ENCODE measurements at regions not wholly inside any gene's neighbourhood (a gene's known extent, or its start where the extent isn't known, plus 50 kb on each side); places are given as distances from the start of the nearest gene placed in this dataset.

- no peak for DNase-seq
These were observed 564.5 kb downstream of the ZNF674 start for GRCh38 chrX:45980726-45981125.

DNA sequence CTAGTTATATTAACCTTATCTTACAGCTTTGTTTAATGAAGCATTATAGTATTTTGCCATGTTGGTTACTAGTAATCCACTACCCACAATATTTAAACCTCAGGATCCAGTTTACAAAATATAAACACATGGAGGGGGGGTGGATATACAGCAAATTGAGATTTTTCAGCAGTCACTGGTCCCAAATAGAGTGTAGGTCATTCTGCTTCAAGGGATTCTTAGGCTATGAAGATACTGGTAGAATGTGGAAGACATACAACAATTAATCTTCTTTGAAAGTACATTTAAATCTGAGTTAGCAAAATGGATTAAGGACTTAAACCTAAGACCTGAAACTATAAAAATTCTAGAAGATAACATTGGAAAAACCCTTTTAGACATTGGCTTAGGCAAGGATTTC lies 569.6 kb downstream of the ZNF674 start:
- no peak for DNase-seq

GRCh38 chrX:45972636-45973035 lies 572.6 kb downstream of the ZNF674 start:
- no peak for DNase-seq

- no peak for DNase-seq
These were observed 585.7 kb downstream of the ZNF674 start for GRCh38 chrX:45959567-45959966.

DNA sequence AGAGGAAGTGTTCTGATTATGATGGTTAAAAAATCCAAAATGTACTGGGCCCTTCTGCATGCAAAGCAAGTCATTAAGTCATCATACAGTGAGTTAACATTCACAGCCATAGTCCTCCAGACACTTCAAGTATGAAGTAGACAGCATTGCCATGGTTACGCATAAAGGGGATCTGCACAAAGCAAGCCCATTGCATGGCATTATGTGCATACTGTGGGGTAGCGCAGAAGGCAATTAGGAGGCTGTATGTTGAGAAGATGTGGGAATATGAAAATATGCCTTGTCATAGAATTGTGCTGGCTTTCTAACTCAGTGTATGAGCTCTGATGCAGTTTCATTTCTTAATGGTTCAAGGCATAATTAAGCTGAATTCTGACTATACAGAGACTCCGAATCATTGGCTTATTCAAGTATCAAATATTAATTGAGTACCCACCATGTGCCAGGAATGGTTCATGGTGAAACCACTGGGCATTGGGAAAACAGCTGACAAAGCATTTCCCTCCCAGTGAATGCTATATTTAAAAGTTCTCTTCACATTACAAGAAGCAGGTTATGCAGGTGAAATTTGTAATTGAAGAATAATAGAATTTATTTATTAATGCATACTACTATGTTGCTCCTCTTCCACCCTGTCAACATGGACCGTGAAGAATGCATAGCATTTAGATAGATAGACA lies 588.9 kb downstream of the ZNF674 start:
- DNase-seq, result no peak

DNA sequence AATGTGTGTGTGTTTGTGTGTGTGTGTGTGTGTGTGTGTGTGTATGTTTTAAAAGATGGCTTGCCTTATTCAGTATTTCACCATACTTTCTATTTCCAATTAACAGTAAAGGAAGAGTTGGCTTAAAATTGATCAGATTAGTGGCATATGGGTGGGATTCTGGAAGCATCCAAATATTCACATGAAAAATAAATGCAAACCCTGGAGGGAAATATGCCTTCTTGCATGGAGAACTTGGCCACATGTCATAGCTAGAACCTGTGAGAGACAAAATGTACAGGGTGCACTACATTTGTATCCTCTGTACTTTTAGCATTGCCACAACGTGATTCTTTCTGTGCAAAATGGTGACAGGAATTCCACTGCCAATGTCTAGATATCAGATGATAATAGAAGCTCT lies 589.6 kb downstream of the ZNF674 start:
- DNase-seq, result no peak

DNA sequence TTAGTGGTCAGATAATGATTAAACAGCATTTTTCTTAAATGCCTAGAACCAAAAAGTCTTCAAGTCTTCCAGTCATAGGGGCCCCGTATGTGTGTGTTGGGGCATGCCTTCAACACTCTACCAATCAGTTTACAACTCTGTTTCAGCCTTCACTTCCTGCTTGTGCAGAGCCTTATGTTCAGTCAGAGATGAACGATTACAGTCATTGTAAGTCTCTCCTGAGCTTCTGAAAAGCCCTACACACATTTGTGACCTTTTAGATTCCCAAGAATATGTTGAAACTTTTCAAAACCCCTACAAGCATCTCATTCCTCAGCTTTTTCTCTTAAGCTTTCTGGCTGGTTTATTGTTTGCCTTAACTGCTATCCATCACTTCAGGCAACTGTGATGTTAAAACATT lies 591.2 kb downstream of the ZNF674 start:
- no peak for DNase-seq

GRCh38 chrX:45952030-45952429 lies 593.2 kb downstream of the ZNF674 start:
- no peak for DNase-seq

DNA sequence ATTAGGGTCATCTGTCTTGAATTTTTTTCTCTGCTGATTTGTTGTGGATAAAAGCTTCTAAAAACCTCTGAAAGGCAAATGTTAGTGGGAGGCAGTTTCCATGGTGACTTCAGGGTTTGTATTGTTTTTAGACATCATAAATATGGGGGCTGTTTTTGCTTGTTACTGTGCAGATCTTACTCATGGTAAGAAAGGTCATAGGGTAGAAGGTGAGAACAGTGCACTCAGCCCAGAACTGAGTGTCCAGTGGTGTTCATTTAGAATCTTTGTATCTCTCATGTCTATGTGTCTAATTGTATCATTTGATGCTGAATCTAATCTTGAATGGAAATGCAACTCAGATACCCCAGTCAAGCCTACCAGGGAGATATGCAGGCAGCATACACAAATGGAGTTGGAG lies 609.8 kb downstream of the ZNF674 start:
- no peak for DNase-seq

GRCh38 chrX:45912316-45912715 lies 632.9 kb downstream of the ZNF674 start:
- no peak for DNase-seq

- DNase-seq, result no peak
These were observed 637.4 kb downstream of the ZNF674 start for GRCh38 chrX:45907786-45908185.

DNA sequence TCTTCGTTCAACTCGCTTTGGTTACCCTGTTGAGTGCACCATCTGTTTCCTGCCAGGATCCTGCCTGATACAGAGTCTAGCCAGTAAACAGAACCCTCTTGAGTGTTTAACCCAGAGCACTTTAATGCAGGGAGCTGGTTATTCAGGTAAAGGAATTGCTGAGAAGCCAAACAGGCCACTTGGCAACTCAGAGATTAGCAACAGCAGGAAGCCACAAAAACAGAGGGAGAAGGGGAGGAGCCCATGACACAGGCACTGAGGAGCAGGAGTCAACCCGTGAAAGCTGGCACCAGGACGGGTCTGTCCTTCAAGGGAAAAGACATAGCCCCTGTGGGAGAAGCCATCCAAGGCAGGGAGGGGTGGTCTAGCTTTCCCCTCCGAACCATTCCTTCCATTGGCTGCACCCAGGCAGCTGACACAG lies 641.4 kb downstream of the ZNF674 start:
- peak; percentile 11 for DNase-seq

- DNase-seq, result no peak
These were observed 644.2 kb downstream of the ZNF674 start for GRCh38 chrX:45900766-45901615.

DNA sequence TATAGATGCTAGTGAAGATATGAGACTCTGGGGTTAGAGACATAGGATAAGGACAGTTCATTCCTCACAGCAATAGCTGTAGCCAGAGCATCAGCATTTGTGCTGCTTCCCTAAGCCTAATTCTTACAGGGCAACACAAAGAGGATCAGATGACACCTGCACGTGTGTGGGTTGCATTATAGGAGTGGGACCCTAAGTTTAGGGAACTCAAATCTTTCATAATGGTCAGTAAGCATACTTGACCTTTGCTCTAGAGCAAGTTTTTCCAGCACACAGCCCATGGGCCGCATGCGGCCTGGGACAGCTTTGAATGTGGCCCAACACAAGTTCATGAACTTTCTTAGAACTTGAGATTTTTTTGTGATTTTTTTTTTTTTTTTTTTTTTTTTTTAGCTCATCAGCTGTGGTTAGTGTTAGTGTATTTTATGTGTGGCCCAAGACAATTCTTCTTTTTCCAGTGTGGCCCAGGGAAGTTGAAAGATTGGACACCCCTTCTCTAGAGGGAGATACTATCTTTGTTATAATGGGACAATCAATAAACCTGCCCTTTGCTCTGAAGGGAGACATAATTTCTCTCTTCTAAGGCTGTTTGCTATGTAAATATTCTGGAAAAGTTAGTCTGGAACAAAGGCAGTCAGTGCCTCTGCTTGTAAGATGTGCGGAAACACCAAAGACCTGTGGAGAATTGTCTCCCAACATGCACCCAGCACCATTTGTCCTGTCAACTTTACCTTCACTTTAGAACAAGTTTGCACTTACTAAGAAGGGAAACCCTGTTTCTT lies 650.2 kb downstream of the ZNF674 start:
- no peak for DNase-seq

DNA sequence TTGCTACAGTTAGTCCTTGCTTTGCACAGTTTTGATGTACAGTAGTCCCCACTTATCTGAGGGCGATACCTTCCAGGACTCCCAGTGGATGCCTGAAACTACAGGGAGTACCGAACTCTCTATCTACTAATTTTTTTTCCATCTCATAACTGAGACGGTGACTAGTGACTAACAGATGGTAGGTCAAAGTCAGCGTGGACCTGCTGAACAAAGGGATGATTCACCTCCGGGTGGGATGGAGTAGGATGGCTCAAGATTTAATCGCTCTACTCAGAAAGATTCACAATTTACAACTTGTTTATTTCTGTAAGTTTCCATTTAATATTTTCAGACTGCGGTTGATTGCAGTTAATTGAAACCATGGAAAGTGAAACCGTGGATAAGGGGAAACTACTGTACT lies 655.8 kb downstream of the ZNF674 start:
- no peak for DNase-seq

DNA sequence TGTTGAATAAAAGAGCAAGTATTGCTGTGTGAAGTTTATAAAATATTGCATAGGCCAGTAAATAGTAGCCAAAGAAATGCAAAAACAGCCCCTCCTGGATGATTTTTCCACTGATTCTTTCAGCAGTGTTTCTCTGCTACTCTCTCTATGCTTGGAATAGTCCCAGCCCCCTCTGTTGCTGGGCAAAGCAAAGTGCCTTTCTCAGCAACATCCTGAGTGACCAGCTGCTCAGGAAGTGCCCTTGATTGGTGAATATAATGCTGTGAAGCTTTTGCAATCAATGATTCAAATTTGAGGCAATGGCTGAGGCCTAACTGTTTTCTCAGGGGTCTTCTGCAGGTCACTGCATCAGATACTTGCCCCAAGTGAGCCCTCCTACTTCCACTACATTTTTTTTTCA lies 656.7 kb downstream of the ZNF674 start:
- DNase-seq, result no peak

GRCh38 chrX:45885931-45886330 lies 659.3 kb downstream of the ZNF674 start:
- DNase-seq, result no peak

DNA sequence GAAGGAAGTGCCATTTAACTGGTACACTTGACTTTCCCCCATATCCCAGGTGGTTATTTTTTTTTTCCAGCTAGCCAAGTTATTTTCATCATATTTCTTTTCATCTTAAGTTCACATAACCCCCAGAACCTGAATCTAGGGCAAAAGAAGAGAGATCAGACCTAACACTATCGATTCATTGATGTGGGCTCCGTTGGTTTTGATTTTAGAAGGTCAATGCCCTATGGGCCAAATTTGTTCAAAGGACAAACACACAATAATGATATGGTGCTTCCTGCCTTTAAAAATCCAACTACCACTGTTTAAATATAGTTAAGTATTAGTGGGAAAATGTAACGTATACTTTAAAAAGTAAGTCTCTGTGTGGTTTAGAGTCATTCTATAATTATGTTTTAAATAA lies 665.7 kb downstream of the ZNF674 start:
- no peak for DNase-seq

DNA sequence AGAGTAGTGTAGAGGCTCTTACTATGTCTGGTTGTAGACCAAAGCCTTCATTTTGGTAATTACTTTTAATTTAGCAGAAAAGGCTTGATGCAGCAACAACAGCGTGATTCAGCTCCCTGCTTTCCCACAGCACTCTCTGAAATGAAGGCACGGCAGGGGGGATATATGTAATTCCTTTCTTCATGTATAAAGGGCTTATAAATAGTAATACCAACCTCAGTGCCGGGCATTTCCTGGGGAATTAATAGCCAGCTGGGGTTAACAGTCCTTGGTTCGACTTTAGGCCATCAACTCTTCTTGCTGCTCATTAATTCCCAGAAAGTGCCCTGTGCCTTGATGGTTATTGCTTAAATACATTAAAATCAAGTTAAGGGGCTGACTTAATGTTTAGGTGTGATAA lies 669.0 kb downstream of the ZNF674 start:
- no peak for DNase-seq

GRCh38 chrX:45873781-45874180 lies 671.4 kb downstream of the ZNF674 start:
- DNase-seq, result no peak

DNA sequence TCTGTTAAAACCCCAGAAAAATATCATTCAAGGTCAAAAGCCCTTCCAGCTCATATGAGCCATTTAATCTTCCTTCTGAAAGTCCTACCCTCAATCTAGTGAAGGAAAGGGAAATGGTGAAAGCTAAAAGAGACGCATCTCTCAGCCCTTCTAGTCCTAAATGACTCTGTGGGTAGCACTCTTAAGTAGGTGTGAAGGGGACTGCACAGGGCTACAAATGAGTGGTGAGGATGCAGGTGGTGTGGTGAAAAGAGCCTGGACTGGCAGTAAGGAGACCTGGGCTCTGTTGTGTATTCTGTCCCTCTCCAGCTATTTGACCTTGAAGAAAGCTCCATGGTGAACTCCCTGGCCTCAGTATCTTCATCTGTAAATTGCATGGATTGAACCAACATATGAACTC lies 671.8 kb upstream of the DIPK2B start:
- no peak for DNase-seq

GRCh38 chrX:45868425-45868824 lies 667.7 kb upstream of the DIPK2B start:
- no peak for DNase-seq

- no peak for DNase-seq
These were observed 662.1 kb upstream of the DIPK2B start for GRCh38 chrX:45862801-45863200.

GRCh38 chrX:45860450-45860849 lies 659.8 kb upstream of the DIPK2B start:
- DNase-seq, result no peak

All from NCI-H1417 treated with DMSO at 0.1 percent for 48 hours (cell line).